H1 (cell line): ENCODE measurements at regions not wholly inside any gene's neighbourhood (a gene's known extent, or its start where the extent isn't known, plus 50 kb on each side); places are given as distances from the start of the nearest gene placed in this dataset.

Experiments
- CTCF ChIA-PET: fragments of 300-600 bp; sonication (Branson Sonifier 250); formaldehyde crosslinking; loops from one replicate; lab custom pipeline; 2021; ENCODE audit not compliant: partially characterized antibody; lab: Charles Lee
- POLR2A ChIA-PET: fragments of 300-600 bp; sonication (Branson Sonifier 250); formaldehyde crosslinking; loops from one replicate; lab custom pipeline; 2021; ENCODE audit warnings: inconsistent platforms; ENCODE audit not compliant: partially characterized antibody; lab: Charles Lee
- DNase-seq, 2 experiments: peaks; one replicate each; pipeline versions ENCODE4 v3.0.0 to v3.0.0-alpha.2; 2010 to 2022; ENCODE audit warnings: low spot score in 2 of 2, low read depth in 1 of 2, mixed read lengths in 1 of 2
- FAIRE-seq: peaks from 2 replicates; lab custom pipeline; 2011; peaks lifted over from hg19 to GRCh38; lab: Jason Lieb, UNC
- H2AFZ ChIP-seq: 2 replicates; pipeline ENCODE4 v1.8.1; 2012; ENCODE audit warnings: low read length, inconsistent platforms
- H2AK5ac ChIP-seq: 2 replicates; pipeline ENCODE4 v1.6.1; 2013; ENCODE audit warnings: low read depth, low read length
- H2BK120ac ChIP-seq: replicated peaks from 2 replicates; pipeline ENCODE3; 2013; ENCODE audit warnings: low read depth, low read length, inconsistent platforms
- H2BK12ac ChIP-seq: 2 replicates; pipeline ENCODE4 v1.6.1; 2013; ENCODE audit warnings: low read depth, low read length
- H2BK15ac ChIP-seq: 2 replicates; pipeline ENCODE4 v1.6.1; 2013; ENCODE audit warnings: low read length
- H2BK20ac ChIP-seq: 2 replicates; pipeline ENCODE4 v1.6.1; 2013; ENCODE audit warnings: low read length
- H2BK5ac ChIP-seq: 2 replicates; pipeline ENCODE4 v1.6.1; 2013; ENCODE audit warnings: low read depth, low read length
- H3K14ac ChIP-seq: 2 replicates; pipeline ENCODE4 v1.6.1; 2013; ENCODE audit warnings: inconsistent platforms; ENCODE audit not compliant: insufficient read length
- H3K18ac ChIP-seq: 2 replicates; pipeline ENCODE4 v1.6.1; 2013; ENCODE audit warnings: low read length; ENCODE audit errors: extremely low read depth
- H3K23ac ChIP-seq: 2 replicates; pipeline ENCODE4 v1.6.1; 2013; ENCODE audit warnings: inconsistent platforms; ENCODE audit not compliant: insufficient read length
- H3K23me2 ChIP-seq: 2 replicates; pipeline ENCODE4 v1.6.1; 2013; ENCODE audit warnings: low read depth, low read length
- H3K27ac ChIP-seq: 2 replicates; pipeline ENCODE4 v1.6.1; 2011; ENCODE audit warnings: low read depth, low read length, inconsistent platforms
- H3K27me3 ChIP-seq, 4 experiments: replicated peaks in 1 of 4; 1 replicate in 1 of 4; 2 replicates in 3 of 4; pipeline versions ENCODE4 v1.6.1 to v1.8.1; 2011 to 2013; ENCODE audit warnings: low read length in 3 of 4, mild to moderate bottlenecking in 3 of 4, inconsistent platforms in 2 of 4, mixed read lengths in 2 of 4, moderate library complexity in 1 of 4; ENCODE audit not compliant: control insufficient read depth in 3 of 4, insufficient read depth in 3 of 4; ENCODE audit errors: extremely low read depth in 1 of 4
- H3K36me3 ChIP-seq, 4 experiments: 2 replicates each; pipeline versions ENCODE4 v1.6.1 to v1.8.1; 2011 to 2013; ENCODE audit warnings: mild to moderate bottlenecking in 4 of 4, low read length in 3 of 4, moderate library complexity in 2 of 4, control low read depth in 1 of 4, inconsistent platforms in 1 of 4; ENCODE audit not compliant: insufficient read depth in 4 of 4, control insufficient read depth in 2 of 4
- H3K4ac ChIP-seq: replicated peaks from 2 replicates; pipeline ENCODE3; 2013; ENCODE audit warnings: low read length, low read depth, mixed read lengths, inconsistent platforms; ENCODE audit not compliant: insufficient read length
- H3K4me1 ChIP-seq, 4 experiments: replicated peaks in 1 of 4; 1 replicate in 1 of 4; 2 replicates in 3 of 4; pipeline versions ENCODE4 v1.6.1 to v1.8.1; 2011 to 2013; ENCODE audit warnings: low read length in 3 of 4, inconsistent platforms in 2 of 4, mixed read lengths in 1 of 4; ENCODE audit not compliant: insufficient read depth in 4 of 4, control insufficient read depth in 3 of 4
- H3K4me2 ChIP-seq, 2 experiments: 2 replicates each; pipeline versions ENCODE4 v1.6.1 to v1.8.1; 2011 to 2013; ENCODE audit warnings: low read depth in 2 of 2, low read length in 2 of 2, control low read depth in 1 of 2, inconsistent platforms in 1 of 2, mild to moderate bottlenecking in 1 of 2; ENCODE audit not compliant: insufficient read depth in 1 of 2
- H3K4me3 ChIP-seq, 4 experiments: fragments of 200-600, 300-600 bp in 1 of 4; sonication (generic), shearing (Covaris generic), sonication (Bioruptor Twin) in 1 of 4; 2 replicates each; pipeline versions ENCODE4 v1.5.1 to v1.8.1; 2011 to 2016; ENCODE audit warnings: low read length in 4 of 4, low read depth in 3 of 4, control low read depth in 2 of 4, inconsistent platforms in 2 of 4, mild to moderate bottlenecking in 2 of 4, mixed read lengths in 1 of 4, moderate library complexity in 1 of 4; ENCODE audit not compliant: insufficient read depth in 2 of 4; ENCODE audit errors: extremely low read depth in 1 of 4
- H3K56ac ChIP-seq: replicated peaks from 2 replicates; pipeline ENCODE3; 2013; ENCODE audit warnings: low read depth, mild to moderate bottlenecking, mixed read lengths, low read length, inconsistent platforms; ENCODE audit not compliant: insufficient read length
- H3K79me1 ChIP-seq: 2 replicates; pipeline ENCODE4 v1.6.1; 2013; ENCODE audit warnings: low read depth, low read length, control low read depth
- H3K79me2 ChIP-seq, 2 experiments: 2 replicates each; pipeline versions ENCODE4 v1.6.1 to v1.8.1; 2012 to 2013; ENCODE audit warnings: low read length in 2 of 2, mild to moderate bottlenecking in 2 of 2, inconsistent platforms in 1 of 2; ENCODE audit not compliant: insufficient read depth in 2 of 2, control insufficient read depth in 1 of 2
- H3K9ac ChIP-seq, 4 experiments: replicated peaks in 1 of 4; 1 replicate in 1 of 4; 2 replicates in 3 of 4; pipeline versions ENCODE4 v1.6.1 to v1.8.1; 2011 to 2013; ENCODE audit warnings: low read depth in 3 of 4, low read length in 3 of 4, control low read depth in 2 of 4, mild to moderate bottlenecking in 2 of 4, moderate library complexity in 2 of 4, inconsistent platforms in 1 of 4; ENCODE audit errors: extremely low read depth in 1 of 4
- H3K9me3 ChIP-seq, 2 experiments: 2 replicates each; pipeline versions ENCODE4 v1.6.1 to v1.8.1; 2012 to 2013; ENCODE audit warnings: mild to moderate bottlenecking in 2 of 2, moderate library complexity in 2 of 2, control low read depth in 1 of 2, inconsistent platforms in 1 of 2, low read depth in 1 of 2, low read length in 1 of 2, mixed read lengths in 1 of 2; ENCODE audit not compliant: insufficient read depth in 2 of 2
- H4K20me1 ChIP-seq, 2 experiments: replicated peaks in 1 of 2; 2 replicates each; pipeline versions ENCODE3 to v1.8.1; 2011 to 2013; ENCODE audit warnings: inconsistent platforms in 2 of 2, low read length in 2 of 2, mild to moderate bottlenecking in 1 of 2; ENCODE audit not compliant: insufficient read depth in 2 of 2, control insufficient read depth in 1 of 2
- H4K5ac ChIP-seq: 2 replicates; pipeline ENCODE4 v1.6.1; 2013; ENCODE audit warnings: low read length, low read depth, mixed read lengths, inconsistent platforms; ENCODE audit not compliant: insufficient read length
- H4K8ac ChIP-seq: 2 replicates; pipeline ENCODE4 v1.8.0; 2013; ENCODE audit warnings: mild to moderate bottlenecking, moderate library complexity, low read length, inconsistent platforms; ENCODE audit not compliant: insufficient read depth; ENCODE audit errors: extremely low read depth
- H4K91ac ChIP-seq: replicated peaks from 2 replicates; pipeline ENCODE3; 2013; ENCODE audit warnings: low read length, mixed read lengths, inconsistent platforms; ENCODE audit not compliant: insufficient read length
- BACH1 ChIP-seq: IDR thresholded peaks from 2 replicates; pipeline ENCODE4 v1.6.1; 2012; ENCODE audit warnings: low read length, improper control_type of control experiment
- CEBPB ChIP-seq: IDR thresholded peaks from 2 replicates; pipeline ENCODE4 v1.6.1; 2012; ENCODE audit warnings: low read depth, low read length
- CREB1 ChIP-seq: IDR thresholded peaks from 2 replicates; pipeline ENCODE4 v1.6.1; 2012; ENCODE audit warnings: inconsistent platforms
- CTBP2 ChIP-seq: IDR thresholded peaks from 2 replicates; pipeline ENCODE4 v1.7.0; 2011; ENCODE audit warnings: borderline replicate concordance, mild to moderate bottlenecking, moderate library complexity, mixed read lengths, low read length; ENCODE audit not compliant: insufficient read depth, insufficient read length
- GABPA ChIP-seq: IDR thresholded peaks from 2 replicates; pipeline ENCODE4 v1.6.1; 2011; ENCODE audit warnings: mild to moderate bottlenecking, low read length, moderate library complexity, borderline replicate concordance; ENCODE audit not compliant: insufficient read depth
- PHF8 ChIP-seq: fragments of 200-600 bp; sonication (generic); conservative IDR thresholded peaks from 2 replicates; pipeline ENCODE4 v1.7.1; 2012; ENCODE audit warnings: low read depth, mild to moderate bottlenecking, inconsistent platforms, low read length, moderate library complexity
- SIX5 ChIP-seq: IDR thresholded peaks from 2 replicates; pipeline ENCODE4 v1.6.1; 2011; ENCODE audit warnings: mild to moderate bottlenecking, low read depth, low read length
- SP2 ChIP-seq: IDR thresholded peaks from 2 replicates; pipeline ENCODE4 v1.6.1; 2012; ENCODE audit warnings: mild to moderate bottlenecking, low read length, inconsistent platforms
- SUZ12 ChIP-seq: fragments of 200-600 bp; sonication (generic); IDR thresholded peaks from 2 replicates; pipeline ENCODE4 v1.6.1; 2012; ENCODE audit warnings: mild to moderate bottlenecking, inconsistent platforms, low read length, moderate library complexity, mixed read lengths
- TCF12 ChIP-seq: IDR thresholded peaks from 2 replicates; pipeline ENCODE4 v1.6.1; 2011; ENCODE audit warnings: low read depth, mild to moderate bottlenecking, low read length
- USF2 ChIP-seq: IDR thresholded peaks from 2 replicates; pipeline ENCODE4 v1.6.1; 2011; ENCODE audit warnings: low read length, improper control_type of control experiment
- YY1 ChIP-seq: IDR thresholded peaks from 2 replicates; pipeline ENCODE4 v1.6.1; 2011; ENCODE audit warnings: low read depth, mild to moderate bottlenecking, low read length
- WGBS, 2 experiments: shearing (Covaris generic) in 1 of 2; methylation state at CpG; one replicate each; pipeline versions ENCODE4 v1.1.6 to v1.1.7; 2013 to 2015; ENCODE audit warnings: low lambda C conversion rate in 2 of 2, mixed read lengths in 2 of 2, inconsistent platforms in 1 of 2, low coverage in 1 of 2, missing lambda C conversion rate in 1 of 2; ENCODE audit not compliant: insufficient replicate concordance in 2 of 2, insufficient coverage in 1 of 2, insufficient read length in 1 of 2; ENCODE audit errors: extremely low coverage in 1 of 2, missing lambda C conversion rate in 1 of 2; 5-methylcytosine and 5-hydroxymethylcytosine counted together

- 91% methylated on average over 3 of the region's 3 CpGs; no CpG with 5 or more reads in 1 of the 2 experiments for WGBS, 2 experiments
- no peak overlapping the region for H3K4me3 ChIP-seq
- CTCF ChIA-PET, result interaction anchor here (0.7 kb wide), 1 partner anchor 26 kb away, joined by 3 read pairs; no protein-coding TSS in a partner anchor
- H4K8ac ChIP-seq, result no peak overlapping the region
- no peak overlapping the region for H4K91ac ChIP-seq
- no peak overlapping the region for H3K18ac ChIP-seq
- H3K27ac ChIP-seq, result no peak overlapping the region
- H3K4me2 ChIP-seq, result no peak overlapping the region
- no peaks in the 10 kb centered on the region for H4K20me1 ChIP-seq
- no peaks in the 10 kb centered on the region for H3K79me1 ChIP-seq
- H3K14ac ChIP-seq, result no peak overlapping the region
- no peak overlapping the region for H3K4ac ChIP-seq
- no peak overlapping the region for H2AFZ ChIP-seq
- H3K9ac ChIP-seq, result no peak overlapping the region
- no peaks in the 10 kb centered on the region for H3K36me3 ChIP-seq
- no peak overlapping the region for H2BK5ac ChIP-seq
- H3K23me2 ChIP-seq, result no peaks in the 10 kb centered on the region
- H3K27me3 ChIP-seq, result no peaks in the 10 kb centered on the region
- H3K23ac ChIP-seq, result no peak overlapping the region
- H2BK120ac ChIP-seq, result no peak overlapping the region
- no peak for FAIRE-seq
- TF ChIP-seq TCF12 (no peak), SP2 (no peak), SIX5 (no peak), SUZ12 (no peak), PHF8 (no peak), CTBP2 (no peak), USF2 (no peak), BACH1 (no peak), GABPA (no peak), CEBPB (no peak), CREB1 (no peak), YY1 (no peak)
- TF ChIP-seq, all 59 proteins: peak for 0
- no peak overlapping the region for H4K5ac ChIP-seq
- H3K9me3 ChIP-seq, result peaks cover 0 to 2% of the 10 kb centered on the region in 2 experiments; a peak in 1 of 4 replicates
- H2BK20ac ChIP-seq, result no peak overlapping the region
- H2AK5ac ChIP-seq, result no peak overlapping the region
- H3K4me1 ChIP-seq, result no peaks in the 10 kb centered on the region
- POLR2A ChIA-PET, result no interaction called here
- H3K79me2 ChIP-seq, result no peaks in the 10 kb centered on the region
- no peak overlapping the region for H2BK15ac ChIP-seq
- DNase-seq, result no peak
- no peak overlapping the region for H2BK12ac ChIP-seq
- H3K56ac ChIP-seq, result no peak overlapping the region
These were observed 322.8 kb upstream of the ASIC2 start for GRCh38 chr17:33615861-33616260.
